GM23338 (cell line): ENCODE measurements at regions not wholly inside any gene's neighbourhood (a gene's known extent, or its start where the extent isn't known, plus 50 kb on each side); places are given as distances from the start of the nearest gene placed in this dataset.

Experiments used
- ATAC-seq: fragments of 200-7000 bp; cut with Tn5 transposase; 3 replicates; pipeline ENCODE4 v1.9.1; 2020
- DNase-seq: peaks from one replicate; pipeline ENCODE4 v3.0.0-alpha.2; 2015; ENCODE audit warnings: low spot score
- H2AFZ ChIP-seq: fragments of 200-600 bp; sonication (generic); 2 replicates; pipeline ENCODE4 v1.8.0; 2016; ENCODE audit warnings: antibody characterized with exemption, mild to moderate bottlenecking, moderate library complexity
- H3F3A ChIP-seq: fragments of 200-600 bp; sonication (generic); replicated peaks from 2 replicates; pipeline ENCODE4 v1.8.0; 2017; ENCODE audit warnings: antibody characterized with exemption, mixed run types, low read depth
- H3K27ac ChIP-seq: fragments of 200-600 bp; sonication (generic); 2 replicates; pipeline ENCODE4 v1.6.1; 2016; ENCODE audit warnings: low read depth
- H3K27me3 ChIP-seq: fragments of 200-600 bp; sonication (generic); 2 replicates; pipeline ENCODE4 v1.8.0; 2016; ENCODE audit warnings: mild to moderate bottlenecking, mixed run types, moderate library complexity; ENCODE audit not compliant: insufficient read depth
- H3K36me3 ChIP-seq: fragments of 200-600 bp; sonication (generic); 2 replicates; pipeline ENCODE4 v1.8.0; 2016; ENCODE audit warnings: mild to moderate bottlenecking; ENCODE audit not compliant: insufficient read depth
- H3K4me1 ChIP-seq: fragments of 200-600 bp; sonication (generic); 2 replicates; pipeline ENCODE4 v1.8.0; 2016; ENCODE audit warnings: mild to moderate bottlenecking, moderate library complexity; ENCODE audit not compliant: insufficient read depth
- H3K4me2 ChIP-seq: fragments of 200-600 bp; sonication (generic); 2 replicates; pipeline ENCODE4 v1.7.1; 2017; ENCODE audit warnings: mixed run types
- H3K4me3 ChIP-seq: fragments of 200-600 bp; sonication (generic); 2 replicates; pipeline ENCODE4 v1.6.1; 2016; ENCODE audit warnings: mixed run types
- H3K79me2 ChIP-seq: fragments of 200-600 bp; sonication (generic); replicated peaks from 2 replicates; pipeline ENCODE4 v1.8.0; 2017; ENCODE audit warnings: mild to moderate bottlenecking; ENCODE audit not compliant: insufficient read depth
- H3K9me2 ChIP-seq: fragments of 200-600 bp; sonication (generic); 2 replicates; pipeline ENCODE4 v1.8.0; 2017; ENCODE audit not compliant: insufficient read depth
- H4K20me1 ChIP-seq: fragments of 200-600 bp; sonication (generic); replicated peaks from 2 replicates; pipeline ENCODE4 v1.8.0; 2017; ENCODE audit warnings: mild to moderate bottlenecking; ENCODE audit not compliant: insufficient read depth
- H3K27ac Mint-ChIP-seq: 2 replicates; pipeline ENCODE4 v1.8.0; 2020; ENCODE audit warnings: inconsistent platforms, mild to moderate bottlenecking, moderate library complexity, mixed read lengths
- H3K27me3 Mint-ChIP-seq: 3 replicates; pipeline ENCODE4 v1.8.0; 2022; ENCODE audit warnings: low read depth, mild to moderate bottlenecking, moderate library complexity, mixed read lengths, inconsistent platforms; ENCODE audit not compliant: insufficient read depth, poor library complexity
- H3K36me3 Mint-ChIP-seq: 3 replicates; pipeline ENCODE4 v1.8.0; 2021; ENCODE audit warnings: low read depth, mild to moderate bottlenecking, inconsistent platforms, moderate library complexity, mixed read lengths
- H3K4me1 Mint-ChIP-seq: 3 replicates; pipeline ENCODE4 v1.8.0; 2020; ENCODE audit warnings: mild to moderate bottlenecking, inconsistent platforms, mixed read lengths
- H3K4me3 Mint-ChIP-seq: 3 replicates; pipeline ENCODE4 v1.8.0; 2021; ENCODE audit warnings: moderate library complexity, mild to moderate bottlenecking, inconsistent platforms, mixed read lengths
- H3K9me3 Mint-ChIP-seq: 3 replicates; pipeline ENCODE4 v1.8.0; 2020; ENCODE audit warnings: moderate library complexity, mild to moderate bottlenecking, inconsistent platforms, mixed read lengths
- CREB1 ChIP-seq: fragments of 250-450 bp; sonication (Bioruptor Pico); IDR thresholded peaks from 2 replicates; pipeline ENCODE4 v1.5.0; 2020; ENCODE audit warnings: low read depth, mild to moderate bottlenecking, moderate library complexity
- ETS1 ChIP-seq: IDR thresholded peaks from 2 replicates; pipeline ENCODE4 v1.6.1; 2016; ENCODE audit warnings: antibody characterized with exemption
- EZH2 ChIP-seq: fragments of 200-600 bp; sonication (generic); IDR thresholded peaks from one replicate; pipeline ENCODE4 v1.8.0; 2017; ENCODE audit warnings: antibody characterized with exemption, mild to moderate bottlenecking, low read depth; ENCODE audit not compliant: unreplicated experiment
- EZH2phosphoT487 ChIP-seq: fragments of 200-600 bp; sonication (generic); IDR thresholded peaks from one replicate; pipeline ENCODE4 v1.8.1; 2018; ENCODE audit warnings: antibody characterized with exemption; ENCODE audit not compliant: unreplicated experiment
- NANOG ChIP-seq: IDR thresholded peaks from 2 replicates; pipeline ENCODE4 v1.6.1; 2016; ENCODE audit warnings: antibody characterized with exemption, borderline replicate concordance
- REST ChIP-seq: IDR thresholded peaks from one replicate; pipeline ENCODE4 v1.6.1; 2018; ENCODE audit warnings: antibody characterized with exemption; ENCODE audit not compliant: unreplicated experiment
- STAT1 ChIP-seq: IDR thresholded peaks from one replicate; pipeline ENCODE4 v1.6.1; 2016; ENCODE audit warnings: antibody characterized with exemption; ENCODE audit not compliant: unreplicated experiment
- ZNF114 ChIP-seq: fragments of 250-450 bp; sonication (Bioruptor Pico); IDR thresholded peaks from 2 replicates; pipeline ENCODE4 v1.5.0; 2020; ENCODE audit warnings: mild to moderate bottlenecking, moderate library complexity
- ZNF331 ChIP-seq: fragments of 250-450 bp; sonication (Bioruptor Pico); IDR thresholded peaks from 2 replicates; pipeline ENCODE4 v1.5.0; 2020; ENCODE audit warnings: low read depth, mild to moderate bottlenecking, moderate library complexity
- TF ChIP-seq, protein P1 (sequence below): fragments of 250-450 bp; sonication (Bioruptor Pico); IDR thresholded peaks from 2 replicates; pipeline ENCODE4 v1.5.0; 2020; ENCODE audit warnings: mild to moderate bottlenecking, moderate library complexity
- TF ChIP-seq, protein P2 (sequence below), 2 experiments: fragments of 200-600 bp in 1 of 2; sonication (generic) in 1 of 2; conservative IDR thresholded peaks; 2 replicates each; pipeline versions ENCODE4 v1.5.1 to v1.6.1; 2016 to 2017; ENCODE audit warnings: antibody characterized with exemption in 2 of 2, low read depth in 2 of 2, mild to moderate bottlenecking in 2 of 2, moderate library complexity in 1 of 2

GRCh38 chr14:97233319-97233985 lies 436.3 kb downstream of the VRK1 start:
- TF ChIP-seq ZNF331 (no peak), CREB1 (no peak), STAT1 (no peak), EZH2phosphoT487 (no peak), REST (no peak), NANOG (no peak), ZNF114 (no peak), EZH2 (no peak), ETS1 (no peak)
- TF ChIP-seq, protein P1, sequence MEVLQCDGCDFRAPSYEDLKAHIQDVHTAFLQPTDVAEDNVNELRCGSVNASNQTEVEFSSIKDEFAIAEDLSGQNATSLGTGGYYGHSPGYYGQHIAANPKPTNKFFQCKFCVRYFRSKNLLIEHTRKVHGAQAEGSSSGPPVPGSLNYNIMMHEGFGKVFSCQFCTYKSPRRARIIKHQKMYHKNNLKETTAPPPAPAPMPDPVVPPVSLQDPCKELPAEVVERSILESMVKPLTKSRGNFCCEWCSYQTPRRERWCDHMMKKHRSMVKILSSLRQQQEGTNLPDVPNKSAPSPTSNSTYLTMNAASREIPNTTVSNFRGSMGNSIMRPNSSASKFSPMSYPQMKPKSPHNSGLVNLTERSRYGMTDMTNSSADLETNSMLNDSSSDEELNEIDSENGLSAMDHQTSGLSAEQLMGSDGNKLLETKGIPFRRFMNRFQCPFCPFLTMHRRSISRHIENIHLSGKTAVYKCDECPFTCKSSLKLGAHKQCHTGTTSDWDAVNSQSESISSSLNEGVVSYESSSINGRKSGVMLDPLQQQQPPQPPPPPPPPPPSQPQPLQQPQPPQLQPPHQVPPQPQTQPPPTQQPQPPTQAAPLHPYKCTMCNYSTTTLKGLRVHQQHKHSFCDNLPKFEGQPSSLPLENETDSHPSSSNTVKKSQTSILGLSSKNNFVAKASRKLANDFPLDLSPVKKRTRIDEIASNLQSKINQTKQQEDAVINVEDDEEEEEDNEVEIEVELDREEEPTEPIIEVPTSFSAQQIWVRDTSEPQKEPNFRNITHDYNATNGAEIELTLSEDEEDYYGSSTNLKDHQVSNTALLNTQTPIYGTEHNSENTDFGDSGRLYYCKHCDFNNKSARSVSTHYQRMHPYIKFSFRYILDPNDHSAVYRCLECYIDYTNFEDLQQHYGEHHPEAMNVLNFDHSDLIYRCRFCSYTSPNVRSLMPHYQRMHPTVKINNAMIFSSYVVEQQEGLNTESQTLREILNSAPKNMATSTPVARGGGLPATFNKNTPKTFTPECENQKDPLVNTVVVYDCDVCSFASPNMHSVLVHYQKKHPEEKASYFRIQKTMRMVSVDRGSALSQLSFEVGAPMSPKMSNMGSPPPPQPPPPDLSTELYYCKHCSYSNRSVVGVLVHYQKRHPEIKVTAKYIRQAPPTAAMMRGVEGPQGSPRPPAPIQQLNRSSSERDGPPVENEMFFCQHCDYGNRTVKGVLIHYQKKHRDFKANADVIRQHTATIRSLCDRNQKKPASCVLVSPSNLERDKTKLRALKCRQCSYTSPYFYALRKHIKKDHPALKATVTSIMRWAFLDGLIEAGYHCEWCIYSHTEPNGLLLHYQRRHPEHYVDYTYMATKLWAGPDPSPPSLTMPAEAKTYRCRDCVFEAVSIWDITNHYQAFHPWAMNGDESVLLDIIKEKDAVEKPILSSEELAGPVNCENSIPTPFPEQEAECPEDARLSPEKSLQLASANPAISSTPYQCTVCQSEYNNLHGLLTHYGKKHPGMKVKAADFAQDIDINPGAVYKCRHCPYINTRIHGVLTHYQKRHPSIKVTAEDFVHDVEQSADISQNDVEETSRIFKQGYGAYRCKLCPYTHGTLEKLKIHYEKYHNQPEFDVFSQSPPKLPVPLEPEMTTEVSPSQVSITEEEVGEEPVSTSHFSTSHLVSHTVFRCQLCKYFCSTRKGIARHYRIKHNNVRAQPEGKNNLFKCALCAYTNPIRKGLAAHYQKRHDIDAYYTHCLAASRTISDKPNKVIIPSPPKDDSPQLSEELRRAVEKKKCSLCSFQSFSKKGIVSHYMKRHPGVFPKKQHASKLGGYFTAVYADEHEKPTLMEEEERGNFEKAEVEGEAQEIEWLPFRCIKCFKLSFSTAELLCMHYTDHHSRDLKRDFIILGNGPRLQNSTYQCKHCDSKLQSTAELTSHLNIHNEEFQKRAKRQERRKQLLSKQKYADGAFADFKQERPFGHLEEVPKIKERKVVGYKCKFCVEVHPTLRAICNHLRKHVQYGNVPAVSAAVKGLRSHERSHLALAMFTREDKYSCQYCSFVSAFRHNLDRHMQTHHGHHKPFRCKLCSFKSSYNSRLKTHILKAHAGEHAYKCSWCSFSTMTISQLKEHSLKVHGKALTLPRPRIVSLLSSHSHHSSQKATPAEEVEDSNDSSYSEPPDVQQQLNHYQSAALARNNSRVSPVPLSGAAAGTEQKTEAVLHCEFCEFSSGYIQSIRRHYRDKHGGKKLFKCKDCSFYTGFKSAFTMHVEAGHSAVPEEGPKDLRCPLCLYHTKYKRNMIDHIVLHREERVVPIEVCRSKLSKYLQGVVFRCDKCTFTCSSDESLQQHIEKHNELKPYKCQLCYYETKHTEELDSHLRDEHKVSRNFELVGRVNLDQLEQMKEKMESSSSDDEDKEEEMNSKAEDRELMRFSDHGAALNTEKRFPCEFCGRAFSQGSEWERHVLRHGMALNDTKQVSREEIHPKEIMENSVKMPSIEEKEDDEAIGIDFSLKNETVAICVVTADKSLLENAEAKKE (CRISPR knock-in tag) = no peak
- TF ChIP-seq, protein P2, sequence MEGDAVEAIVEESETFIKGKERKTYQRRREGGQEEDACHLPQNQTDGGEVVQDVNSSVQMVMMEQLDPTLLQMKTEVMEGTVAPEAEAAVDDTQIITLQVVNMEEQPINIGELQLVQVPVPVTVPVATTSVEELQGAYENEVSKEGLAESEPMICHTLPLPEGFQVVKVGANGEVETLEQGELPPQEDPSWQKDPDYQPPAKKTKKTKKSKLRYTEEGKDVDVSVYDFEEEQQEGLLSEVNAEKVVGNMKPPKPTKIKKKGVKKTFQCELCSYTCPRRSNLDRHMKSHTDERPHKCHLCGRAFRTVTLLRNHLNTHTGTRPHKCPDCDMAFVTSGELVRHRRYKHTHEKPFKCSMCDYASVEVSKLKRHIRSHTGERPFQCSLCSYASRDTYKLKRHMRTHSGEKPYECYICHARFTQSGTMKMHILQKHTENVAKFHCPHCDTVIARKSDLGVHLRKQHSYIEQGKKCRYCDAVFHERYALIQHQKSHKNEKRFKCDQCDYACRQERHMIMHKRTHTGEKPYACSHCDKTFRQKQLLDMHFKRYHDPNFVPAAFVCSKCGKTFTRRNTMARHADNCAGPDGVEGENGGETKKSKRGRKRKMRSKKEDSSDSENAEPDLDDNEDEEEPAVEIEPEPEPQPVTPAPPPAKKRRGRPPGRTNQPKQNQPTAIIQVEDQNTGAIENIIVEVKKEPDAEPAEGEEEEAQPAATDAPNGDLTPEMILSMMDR (conservative IDR thresholded peaks at IDR 0.05; ENCODE audit: low read depth in 2 of 2) = no peak
- no peaks in the 10 kb centered on the region for H3F3A ChIP-seq
- no peak for ATAC-seq
- H3K27me3 ChIP-seq = no peaks in the 10 kb centered on the region
- no peak overlapping the region for H3K27ac ChIP-seq
- no peak for DNase-seq
- Mint-ChIP-seq H3K36me3 (no peaks in the 10 kb centered on the region), H3K4me1 (no peaks in the 10 kb centered on the region), H3K9me3 (no peaks in the 10 kb centered on the region), H3K27ac (no peak overlapping the region), H3K4me3 (no peak overlapping the region), H3K27me3 (peaks cover 1% of the 10 kb centered on the region)
- no peak overlapping the region for H3K4me2 ChIP-seq
- no peaks in the 10 kb centered on the region for H4K20me1 ChIP-seq
- H3K4me1 ChIP-seq = no peaks in the 10 kb centered on the region
- no peak overlapping the region for H2AFZ ChIP-seq
- H3K4me3 ChIP-seq = no peak overlapping the region
- H3K36me3 ChIP-seq = no peaks in the 10 kb centered on the region
- no peaks in the 10 kb centered on the region for H3K79me2 ChIP-seq
- 0 out of 2 replicates have a peak, but pooled peaks cover 3% of the 10 kb centered on the region for H3K9me2 ChIP-seq
